GM21825 (cell line): ENCODE measurements at regions not wholly inside any gene's neighbourhood (a gene's known extent, or its start where the extent isn't known, plus 50 kb on each side); places are given as distances from the start of the nearest gene placed in this dataset.

ENCODE experiments used
- ATAC-seq: cut with Tn5 transposase; IDR thresholded peaks from one replicate; pipeline ENCODE4 v1.9.1; 2021; ENCODE audit warnings: mild to moderate bottlenecking, moderate library complexity; ENCODE audit not compliant: unreplicated experiment

GRCh38 chr4:57924951-57925350 is 814.8 kb upstream of the IGFBP7 start:
- no peak for ATAC-seq

- ATAC-seq, result no peak
Measured at GRCh38 chr4:57916479-57916878, 806.3 kb upstream of the IGFBP7 start.

- ATAC-seq, result no peak
Measured at GRCh38 chr4:57911203-57911602, 801.0 kb upstream of the IGFBP7 start.

- no peak for ATAC-seq
Measured at GRCh38 chr4:57910151-57910550, 800.0 kb upstream of the IGFBP7 start.

GRCh38 chr4:57905965-57906364 is 795.8 kb upstream of the IGFBP7 start:
- no peak for ATAC-seq

- ATAC-seq, result no peak
Measured at GRCh38 chr4:57877047-57877458, 766.9 kb upstream of the IGFBP7 start.

- no peak for ATAC-seq
Measured at GRCh38 chr4:57875829-57876392, 765.7 kb upstream of the IGFBP7 start.

GRCh38 chr4:57866468-57867171 is 756.4 kb upstream of the IGFBP7 start:
- no peak for ATAC-seq

GRCh38 chr4:57865264-57865663 is 755.1 kb upstream of the IGFBP7 start:
- peak; percentile 88 for ATAC-seq

- no peak for ATAC-seq
Measured at GRCh38 chr4:57854748-57855147, 744.6 kb upstream of the IGFBP7 start.

- ATAC-seq, result no peak
Measured at GRCh38 chr4:57850141-57850540, 740.0 kb upstream of the IGFBP7 start.

GRCh38 chr4:57832083-57832482 is 721.9 kb upstream of the IGFBP7 start:
- no peak for ATAC-seq

GRCh38 chr4:57789666-57790065 is 679.5 kb upstream of the IGFBP7 start:
- no peak for ATAC-seq

GRCh38 chr4:57777876-57778275 is 667.7 kb upstream of the IGFBP7 start:
- no peak for ATAC-seq

GRCh38 chr4:57774681-57775080 is 664.5 kb upstream of the IGFBP7 start:
- ATAC-seq, result no peak

GRCh38 chr4:57774171-57774570 is 664.0 kb upstream of the IGFBP7 start:
- ATAC-seq, result no peak

- ATAC-seq, result no peak
Measured at GRCh38 chr4:57766341-57766740, 656.2 kb upstream of the IGFBP7 start.

- ATAC-seq, result no peak
Measured at GRCh38 chr4:57764856-57765255, 654.7 kb upstream of the IGFBP7 start.

- no peak for ATAC-seq
Measured at GRCh38 chr4:57763070-57763469, 652.9 kb upstream of the IGFBP7 start.

GRCh38 chr4:57740625-57741190 is 630.5 kb upstream of the IGFBP7 start:
- ATAC-seq, result no peak

- no peak for ATAC-seq
Measured at GRCh38 chr4:57736781-57737180, 626.6 kb upstream of the IGFBP7 start.

- no peak for ATAC-seq
Measured at GRCh38 chr4:57734104-57734670, 624.0 kb upstream of the IGFBP7 start.
